Thyroid gland (tissue), 4 donors: ENCODE measurements at regions not wholly inside any gene's neighbourhood (a gene's known extent, or its start where the extent isn't known, plus 50 kb on each side); places are given as distances from the start of the nearest gene placed in this dataset.

Source experiments
- POLR2A ChIP-seq, 2 donors: fragments of 450-650 bp; IDR thresholded peaks; one replicate each; pipeline ENCODE4 v1.6.1; 2017; ENCODE audit warnings: antibody characterized with exemption in 2 of 2, mild to moderate bottlenecking in 2 of 2, moderate library complexity in 1 of 2
- TF ChIP-seq, protein P1 (sequence below), 6 experiments: fragments of 200-600 bp in 3 of 6; fragments of 450-650 bp in 3 of 6; sonication (generic) in 3 of 6; IDR thresholded peaks; one replicate each; pipeline ENCODE4 v1.5.1; 2016 to 2019; ENCODE audit warnings: antibody characterized with exemption in 6 of 6, mild to moderate bottlenecking in 2 of 6, inconsistent platforms in 1 of 6, moderate library complexity in 1 of 6

DNA sequence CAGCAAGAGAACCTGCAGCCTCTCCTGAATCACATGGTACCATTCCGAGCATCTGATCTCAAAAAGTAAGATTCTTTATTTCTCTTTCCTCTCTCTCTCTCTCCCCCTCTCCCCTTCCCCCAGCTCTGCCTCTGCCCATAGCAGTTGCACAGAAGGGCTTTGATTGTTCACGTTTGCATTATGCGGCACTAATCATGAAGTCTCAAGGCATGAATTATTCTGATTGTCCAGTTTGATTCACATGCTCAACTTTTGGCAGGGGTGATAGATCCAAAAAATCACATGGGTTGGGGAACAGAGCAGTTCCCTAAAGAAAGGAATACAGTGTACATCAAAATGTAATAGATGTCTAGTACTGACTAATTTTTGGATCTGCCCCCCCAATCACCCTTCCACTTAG lies 380.0 kb upstream of the SOX9 start:
- TF ChIP-seq, protein P1, sequence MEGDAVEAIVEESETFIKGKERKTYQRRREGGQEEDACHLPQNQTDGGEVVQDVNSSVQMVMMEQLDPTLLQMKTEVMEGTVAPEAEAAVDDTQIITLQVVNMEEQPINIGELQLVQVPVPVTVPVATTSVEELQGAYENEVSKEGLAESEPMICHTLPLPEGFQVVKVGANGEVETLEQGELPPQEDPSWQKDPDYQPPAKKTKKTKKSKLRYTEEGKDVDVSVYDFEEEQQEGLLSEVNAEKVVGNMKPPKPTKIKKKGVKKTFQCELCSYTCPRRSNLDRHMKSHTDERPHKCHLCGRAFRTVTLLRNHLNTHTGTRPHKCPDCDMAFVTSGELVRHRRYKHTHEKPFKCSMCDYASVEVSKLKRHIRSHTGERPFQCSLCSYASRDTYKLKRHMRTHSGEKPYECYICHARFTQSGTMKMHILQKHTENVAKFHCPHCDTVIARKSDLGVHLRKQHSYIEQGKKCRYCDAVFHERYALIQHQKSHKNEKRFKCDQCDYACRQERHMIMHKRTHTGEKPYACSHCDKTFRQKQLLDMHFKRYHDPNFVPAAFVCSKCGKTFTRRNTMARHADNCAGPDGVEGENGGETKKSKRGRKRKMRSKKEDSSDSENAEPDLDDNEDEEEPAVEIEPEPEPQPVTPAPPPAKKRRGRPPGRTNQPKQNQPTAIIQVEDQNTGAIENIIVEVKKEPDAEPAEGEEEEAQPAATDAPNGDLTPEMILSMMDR (IDR thresholded peaks at IDR 0.05): no peak
- TF ChIP-seq POLR2A (IDR thresholded peaks at IDR 0.05): no peak
